ENCODE measurements at regions not wholly inside any gene's neighbourhood (a gene's known extent, or its start where the extent isn't known, plus 50 kb on each side); places are given as distances from the start of the nearest gene placed in this dataset.

GRCh38 chr12:118706437-118706836 lies 274.9 kb upstream of the SRRM4 start:
- DNase-seq = no peak
- intact Hi-C loops (cut with micrococcal nuclease) = no loop called here
- Histone ChIP-seq H3K9me3 (replicated peaks in 1 of 2; ENCODE audit: control insufficient read depth in 1 of 2, insufficient read depth in 1 of 2, low read length in 2 of 2) (peaks cover 0 to 10% of the 10 kb centered on the region in 2 donors), H3K4me1 (ENCODE audit: control insufficient read depth in 1 of 2, insufficient read depth in 2 of 2, low read length in 2 of 2) (no peaks in the 10 kb centered on the region), H3K9ac (ENCODE audit: insufficient read depth, low read length, poor library complexity, severe bottlenecking) (no peak overlapping the region), H3K4me3 (replicated peaks in 1 of 3; ENCODE audit: low read depth in 2 of 3, low read length in 3 of 3) (no peak overlapping the region), H3K79me2 (ENCODE audit: insufficient read depth, low read length) (no peaks in the 10 kb centered on the region), H2AFZ (ENCODE audit: insufficient read depth, low read depth, low read length, poor library complexity, severe bottlenecking) (no peak overlapping the region), H4K20me1 (ENCODE audit: insufficient read depth, low read length) (no peaks in the 10 kb centered on the region), H3K27ac (ENCODE audit: low read depth in 1 of 2, low read length in 2 of 2) (no peak overlapping the region), H3K27me3 (ENCODE audit: control insufficient read depth in 2 of 2, insufficient read depth in 2 of 2, low read length in 2 of 2) (no peaks in the 10 kb centered on the region), H3K4me2 (replicated peaks; ENCODE audit: extremely low read depth, low read length, poor library complexity, severe bottlenecking) (no peak overlapping the region), H3K36me3 (replicated peaks in 1 of 2; ENCODE audit: control insufficient read depth in 1 of 2, insufficient read depth in 2 of 2, low read length in 2 of 2) (no peaks in the 10 kb centered on the region)
- H3K4me3 Mint-ChIP-seq = no peak overlapping the region
- TF ChIP-seq, protein P1, sequence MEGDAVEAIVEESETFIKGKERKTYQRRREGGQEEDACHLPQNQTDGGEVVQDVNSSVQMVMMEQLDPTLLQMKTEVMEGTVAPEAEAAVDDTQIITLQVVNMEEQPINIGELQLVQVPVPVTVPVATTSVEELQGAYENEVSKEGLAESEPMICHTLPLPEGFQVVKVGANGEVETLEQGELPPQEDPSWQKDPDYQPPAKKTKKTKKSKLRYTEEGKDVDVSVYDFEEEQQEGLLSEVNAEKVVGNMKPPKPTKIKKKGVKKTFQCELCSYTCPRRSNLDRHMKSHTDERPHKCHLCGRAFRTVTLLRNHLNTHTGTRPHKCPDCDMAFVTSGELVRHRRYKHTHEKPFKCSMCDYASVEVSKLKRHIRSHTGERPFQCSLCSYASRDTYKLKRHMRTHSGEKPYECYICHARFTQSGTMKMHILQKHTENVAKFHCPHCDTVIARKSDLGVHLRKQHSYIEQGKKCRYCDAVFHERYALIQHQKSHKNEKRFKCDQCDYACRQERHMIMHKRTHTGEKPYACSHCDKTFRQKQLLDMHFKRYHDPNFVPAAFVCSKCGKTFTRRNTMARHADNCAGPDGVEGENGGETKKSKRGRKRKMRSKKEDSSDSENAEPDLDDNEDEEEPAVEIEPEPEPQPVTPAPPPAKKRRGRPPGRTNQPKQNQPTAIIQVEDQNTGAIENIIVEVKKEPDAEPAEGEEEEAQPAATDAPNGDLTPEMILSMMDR (IDR thresholded peaks at IDR 0.05) = no peak
- H3K9me3 Mint-ChIP-seq = peaks cover 5 to 15% (median 10%) of the 10 kb centered on the region in 7 donors
- peaks cover 0 to 4% (median 2%) of the 10 kb centered on the region in 3 donors for H3K27me3 Mint-ChIP-seq (ENCODE audit: low read depth in 3 of 3)
- H3K4me1 Mint-ChIP-seq = no peaks in the 10 kb centered on the region
- no peaks in the 10 kb centered on the region for H3K36me3 Mint-ChIP-seq
- H3K27ac Mint-ChIP-seq = no peak overlapping the region

- Histone ChIP-seq H4K20me1 (ENCODE audit: insufficient read depth, low read length) (no peaks in the 10 kb centered on the region), H3K36me3 (replicated peaks in 1 of 2; ENCODE audit: control insufficient read depth in 1 of 2, insufficient read depth in 2 of 2, low read length in 2 of 2) (no peaks in the 10 kb centered on the region), H3K79me2 (ENCODE audit: insufficient read depth, low read length) (no peaks in the 10 kb centered on the region), H3K9me3 (replicated peaks in 1 of 2; ENCODE audit: control insufficient read depth in 1 of 2, insufficient read depth in 1 of 2, low read length in 2 of 2) (peaks cover 0 to 10% of the 10 kb centered on the region in 2 donors), H3K27me3 (ENCODE audit: control insufficient read depth in 2 of 2, insufficient read depth in 2 of 2, low read length in 2 of 2) (no peaks in the 10 kb centered on the region), H3K4me3 (replicated peaks in 1 of 3; ENCODE audit: low read depth in 2 of 3, low read length in 3 of 3) (no peak overlapping the region), H3K4me2 (replicated peaks; ENCODE audit: extremely low read depth, low read length, poor library complexity, severe bottlenecking) (no peak overlapping the region), H3K27ac (ENCODE audit: low read depth in 1 of 2, low read length in 2 of 2) (no peak overlapping the region), H3K4me1 (ENCODE audit: control insufficient read depth in 1 of 2, insufficient read depth in 2 of 2, low read length in 2 of 2) (no peaks in the 10 kb centered on the region), H3K9ac (ENCODE audit: insufficient read depth, low read length, poor library complexity, severe bottlenecking) (no peak overlapping the region), H2AFZ (ENCODE audit: insufficient read depth, low read depth, low read length, poor library complexity, severe bottlenecking) (no peak overlapping the region)
- intact Hi-C loops (cut with micrococcal nuclease) = no loop called here
- TF ChIP-seq, protein P1 (IDR thresholded peaks at IDR 0.05) = no peak
- Mint-ChIP-seq H3K27ac (no peak overlapping the region), H3K9me3 (peaks cover 3 to 14% (median 10%) of the 10 kb centered on the region in 7 donors), H3K36me3 (no peaks in the 10 kb centered on the region), H3K4me3 (no peak overlapping the region), H3K27me3 (ENCODE audit: low read depth in 3 of 3) (peaks cover 0 to 4% (median 0%) of the 10 kb centered on the region in 3 donors), H3K4me1 (no peaks in the 10 kb centered on the region)
- no peak for DNase-seq
- no CpG with 5 or more reads among the region's 2 CpGs for WGBS (ENCODE audit: insufficient coverage)
These were observed 271.4 kb upstream of the SRRM4 start for GRCh38 chr12:118709946-118710345.
